WTC11 (cell line): ENCODE measurements at regions not wholly inside any gene's neighbourhood (a gene's known extent, or its start where the extent isn't known, plus 50 kb on each side); places are given as distances from the start of the nearest gene placed in this dataset.

Source experiments
- ATAC-seq: fragments of 200-7000 bp; cut with Tn5 transposase; 2 replicates; pipeline ENCODE4 v1.10.0; 2021; ENCODE audit warnings: mild to moderate bottlenecking, moderate library complexity
- CTCF ChIA-PET: fragments of 300-600 bp; sonication (Branson Sonifier 250); formaldehyde crosslinking; loops from one replicate; lab custom pipeline; 2021; ENCODE audit warnings: antibody characterized with exemption; lab: Charles Lee
- POLR2A ChIA-PET: fragments of 350-600 bp; sonication (Branson Sonifier 250); formaldehyde crosslinking; loops from one replicate; lab custom pipeline; 2021; ENCODE audit warnings: antibody characterized with exemption; lab: Charles Lee
- DNase-seq: peaks from one replicate; pipeline ENCODE4 v3.0.0; 2021; ENCODE audit warnings: low spot score
- H3K27ac Mint-ChIP-seq: 2 replicates; pipeline ENCODE4 v1.8.0; 2021; ENCODE audit warnings: mixed read lengths
- H3K27me3 Mint-ChIP-seq: 2 replicates; pipeline ENCODE4 v1.8.0; 2021; ENCODE audit warnings: low read depth, mild to moderate bottlenecking, moderate library complexity, mixed read lengths
- H3K36me3 Mint-ChIP-seq: 2 replicates; pipeline ENCODE4 v1.8.0; 2021; ENCODE audit warnings: mixed read lengths
- H3K4me1 Mint-ChIP-seq: 2 replicates; pipeline ENCODE4 v1.8.0; 2022; ENCODE audit warnings: mixed read lengths
- H3K4me3 Mint-ChIP-seq: 2 replicates; pipeline ENCODE4 v1.8.0; 2021; ENCODE audit warnings: mild to moderate bottlenecking, moderate library complexity, mixed read lengths
- H3K9me3 Mint-ChIP-seq: 2 replicates; pipeline ENCODE4 v1.8.0; 2021; ENCODE audit warnings: mixed read lengths
- ARID4B ChIP-seq: sonication (generic); formaldehyde crosslinking; IDR thresholded peaks from 2 replicates; pipeline ENCODE4 v1.8.0; 2023; ENCODE audit warnings: missing genetic modification reagents, mild to moderate bottlenecking, borderline replicate concordance
- CREM ChIP-seq: sonication (generic); formaldehyde crosslinking; IDR thresholded peaks from 2 replicates; pipeline ENCODE4 v1.8.1; 2022; ENCODE audit warnings: mild to moderate bottlenecking, missing genetic modification reagents, moderate library complexity
- E2F4 ChIP-seq: sonication (generic); formaldehyde crosslinking; IDR thresholded peaks from 2 replicates; pipeline ENCODE4 v1.8.1; 2022; ENCODE audit warnings: low read depth, mild to moderate bottlenecking, moderate library complexity, missing genetic modification reagents, borderline replicate concordance
- ELF4 ChIP-seq: sonication (generic); formaldehyde crosslinking; IDR thresholded peaks from 2 replicates; pipeline ENCODE4 v1.8.1; 2022; ENCODE audit warnings: low read depth, mild to moderate bottlenecking, moderate library complexity, missing genetic modification reagents
- ERG ChIP-seq: fragments of 250-450 bp; sonication (Bioruptor Pico); IDR thresholded peaks from 2 replicates; pipeline ENCODE4 v1.8.0; 2021; ENCODE audit warnings: mild to moderate bottlenecking
- NFE2L1 ChIP-seq: sonication (generic); formaldehyde crosslinking; IDR thresholded peaks from 2 replicates; pipeline ENCODE4 v1.8.1; 2023; ENCODE audit warnings: missing genetic modification reagents
- NFYB ChIP-seq: sonication (generic); formaldehyde crosslinking; conservative IDR thresholded peaks from 2 replicates; pipeline ENCODE4 v1.8.0; 2022; ENCODE audit warnings: low read depth, missing genetic modification reagents
- PREB ChIP-seq: sonication (generic); formaldehyde crosslinking; IDR thresholded peaks from 2 replicates; pipeline ENCODE4 v1.8.1; 2022; ENCODE audit warnings: mild to moderate bottlenecking, missing genetic modification reagents, moderate library complexity, borderline replicate concordance
- RELA ChIP-seq: sonication (generic); formaldehyde crosslinking; IDR thresholded peaks from 2 replicates; pipeline ENCODE4 v1.8.1; 2022; ENCODE audit warnings: missing genetic modification reagents, mild to moderate bottlenecking, borderline replicate concordance
- STAT6 ChIP-seq: sonication (generic); formaldehyde crosslinking; conservative IDR thresholded peaks from 2 replicates; pipeline ENCODE4 v1.8.1; 2023; ENCODE audit warnings: mild to moderate bottlenecking, low read depth, missing genetic modification reagents, moderate library complexity
- TCF7 ChIP-seq: sonication (generic); formaldehyde crosslinking; IDR thresholded peaks from 2 replicates; pipeline ENCODE4 v1.8.0; 2022; ENCODE audit warnings: mild to moderate bottlenecking, low read depth, missing genetic modification reagents, moderate library complexity
- TEAD4 ChIP-seq: sonication (generic); formaldehyde crosslinking; IDR thresholded peaks from 2 replicates; pipeline ENCODE4 v1.8.0; 2022; ENCODE audit warnings: mild to moderate bottlenecking, missing genetic modification reagents
- USF2 ChIP-seq: sonication (generic); formaldehyde crosslinking; IDR thresholded peaks from 2 replicates; pipeline ENCODE4 v1.8.1; 2023; ENCODE audit warnings: mild to moderate bottlenecking, missing genetic modification reagents, moderate library complexity
- ZBTB43 ChIP-seq: sonication (generic); formaldehyde crosslinking; IDR thresholded peaks from 2 replicates; pipeline ENCODE4 v1.8.1; 2023; ENCODE audit warnings: mild to moderate bottlenecking, missing genetic modification reagents
- ZNF219 ChIP-seq: sonication (generic); formaldehyde crosslinking; IDR thresholded peaks from 2 replicates; pipeline ENCODE4 v1.8.0; 2023; ENCODE audit warnings: missing genetic modification reagents, mild to moderate bottlenecking, borderline replicate concordance
- ZNF423 ChIP-seq: fragments of 250-450 bp; sonication (Bioruptor Pico); IDR thresholded peaks from 2 replicates; pipeline ENCODE4 v2.1.2; 2022; ENCODE audit warnings: mild to moderate bottlenecking, moderate library complexity

- Mint-ChIP-seq H3K27ac (no peak overlapping the region), H3K4me3 (no peak overlapping the region), H3K27me3 (no peaks in the 10 kb centered on the region), H3K36me3 (peaks cover 3% of the 10 kb centered on the region; the same call in 1 of the 2 replicates), H3K9me3 (peaks cover 7% of the 10 kb centered on the region)
- DNase-seq: no peak
- CTCF ChIA-PET: no interaction called here
- no peak for TF ChIP-seq ZBTB43 (CRISPR knock-in tag)
- TF ChIP-seq CREM (CRISPR knock-in tag): no peak
- TF ChIP-seq, all 79 proteins: peak for 0
- no peaks in the 10 kb centered on the region for H3K4me1 Mint-ChIP-seq
- POLR2A ChIA-PET: no interaction called here
- no peak for ATAC-seq
These were observed 98.4 kb upstream of the RANBP6 start for GRCh38 chr9:6113819-6114218.

- H3K27me3 Mint-ChIP-seq: no peaks in the 10 kb centered on the region
- no peak for ATAC-seq
- peaks cover 3% of the 10 kb centered on the region; the same call in 1 of the 2 replicates for H3K36me3 Mint-ChIP-seq
- peaks cover 7% of the 10 kb centered on the region for H3K9me3 Mint-ChIP-seq
- TF ChIP-seq ZNF219 (no peak), RELA (CRISPR knock-in tag) (no peak), PREB (CRISPR knock-in tag) (no peak), USF2 (CRISPR knock-in tag) (no peak), NFYB (no peak)
- ChIA-PET POLR2A (no interaction called here), CTCF (interaction anchor here (1.4 kb wide), 1 partner anchor 59 kb away, joined by 5 read pairs; no protein-coding TSS in a partner anchor)
- no peak overlapping the region for H3K4me3 Mint-ChIP-seq
- no peak overlapping the region; the same call in 1 of the 2 replicates for H3K27ac Mint-ChIP-seq
- no peaks in the 10 kb centered on the region for H3K4me1 Mint-ChIP-seq
- no peak for DNase-seq
These were observed 97.9 kb upstream of the RANBP6 start for GRCh38 chr9:6113312-6113711.

GRCh38 chr9:6109986-6110385 lies 94.6 kb upstream of the RANBP6 start:
- no peak overlapping the region for H3K27ac Mint-ChIP-seq
- H3K27me3 Mint-ChIP-seq: no peaks in the 10 kb centered on the region
- ChIA-PET CTCF (interaction anchor here (1.5 kb wide), 1 partner anchor 196 kb away, joined by 3 read pairs; no protein-coding TSS in a partner anchor), POLR2A (no interaction called here)
- no peaks in the 10 kb centered on the region for H3K36me3 Mint-ChIP-seq
- ATAC-seq: no peak
- no peak overlapping the region for H3K4me3 Mint-ChIP-seq
- H3K9me3 Mint-ChIP-seq: 0 out of 2 replicates have a peak, but pooled peaks cover 3% of the 10 kb centered on the region
- H3K4me1 Mint-ChIP-seq: peaks cover 11% of the 10 kb centered on the region
- DNase-seq: no peak
- TF ChIP-seq ELF4 (no peak), TEAD4 (no peak), ZNF423 (no peak), TCF7 (CRISPR knock-in tag) (no peak)

GRCh38 chr9:6109571-6109970 lies 94.1 kb upstream of the RANBP6 start:
- H3K9me3 Mint-ChIP-seq: 0 out of 2 replicates have a peak, but pooled peaks cover 1% of the 10 kb centered on the region
- peaks cover 11% of the 10 kb centered on the region for H3K4me1 Mint-ChIP-seq
- POLR2A ChIA-PET: no interaction called here
- no peak overlapping the region for H3K27ac Mint-ChIP-seq
- CTCF ChIA-PET: interaction anchor here (1.0 to 3.6 kb wide), 5 partner anchors 9 to 223 kb away, joined by 3 to 26 read pairs (median 7); no protein-coding TSS in a partner anchor
- DNase-seq: no peak
- no peaks in the 10 kb centered on the region for H3K36me3 Mint-ChIP-seq
- no peak overlapping the region for H3K4me3 Mint-ChIP-seq
- no peaks in the 10 kb centered on the region for H3K27me3 Mint-ChIP-seq
- ATAC-seq: no peak
- TF ChIP-seq ARID4B: no peak
- no peak for TF ChIP-seq STAT6
- no peak for TF ChIP-seq E2F4
- no peak for TF ChIP-seq ELF4
- no peak for TF ChIP-seq ERG (CRISPR knock-in tag)
- TF ChIP-seq NFE2L1 (CRISPR knock-in tag): no peak
